Osteoblast (primary cell): ENCODE measurements at regions not wholly inside any gene's neighbourhood (a gene's known extent, or its start where the extent isn't known, plus 50 kb on each side); places are given as distances from the start of the nearest gene placed in this dataset.
"Not testable (repeated sequence)": the region's sequence is repeated elsewhere in the genome, so short reads cannot be mapped to it uniquely, and the experiment has no call there.

Source experiments
- DNase-seq: peaks from one replicate; pipeline ENCODE4 v3.0.0; 2011; ENCODE audit warnings: low spot score, mixed read lengths; ENCODE audit not compliant: insufficient read length; ENCODE audit errors: missing footprints
- H2AFZ ChIP-seq: 2 replicates; pipeline ENCODE4 v1.6.0; 2011; ENCODE audit warnings: mild to moderate bottlenecking, low read length
- H3K27ac ChIP-seq: 2 replicates; pipeline ENCODE4 v1.5.1; 2011; ENCODE audit warnings: mild to moderate bottlenecking, low read depth, low read length, moderate library complexity
- H3K27me3 ChIP-seq: 2 replicates; pipeline ENCODE4 v1.6.0; 2012; ENCODE audit warnings: mild to moderate bottlenecking, control low read depth, inconsistent platforms, low read length, moderate library complexity; ENCODE audit not compliant: insufficient read depth
- H3K36me3 ChIP-seq: 2 replicates; pipeline ENCODE4 v1.5.1; 2011; ENCODE audit warnings: mild to moderate bottlenecking, low read length, control low read depth, moderate library complexity; ENCODE audit not compliant: insufficient read depth
- H3K4me1 ChIP-seq: 2 replicates; pipeline ENCODE4 v1.5.1; 2011; ENCODE audit warnings: mild to moderate bottlenecking, low read length, control low read depth, moderate library complexity; ENCODE audit not compliant: insufficient read depth
- H3K4me2 ChIP-seq: 2 replicates; pipeline ENCODE4 v1.6.0; 2011; ENCODE audit warnings: mild to moderate bottlenecking, low read length; ENCODE audit not compliant: insufficient read depth
- H3K4me3 ChIP-seq: fragments of 200-600 bp; sonication (generic); 3 replicates; pipeline ENCODE4 v1.5.1; 2012; ENCODE audit warnings: mild to moderate bottlenecking, low read length, inconsistent platforms; ENCODE audit not compliant: insufficient read depth
- H3K79me2 ChIP-seq: 2 replicates; pipeline ENCODE4 v1.6.0; 2012; ENCODE audit warnings: mild to moderate bottlenecking, low read length, control low read depth, inconsistent platforms; ENCODE audit not compliant: insufficient read depth
- H3K9me3 ChIP-seq: 2 replicates; pipeline ENCODE4 v1.5.1; 2011; ENCODE audit warnings: low read depth, low read length, control low read depth
- H4K20me1 ChIP-seq: 2 replicates; pipeline ENCODE4 v1.6.0; 2012; ENCODE audit warnings: mild to moderate bottlenecking, low read length, control low read depth; ENCODE audit not compliant: insufficient read depth
- TF ChIP-seq, protein P1 (sequence below): IDR thresholded peaks from 2 replicates; pipeline ENCODE4 v1.5.1; 2011; ENCODE audit warnings: mild to moderate bottlenecking, low read depth, low read length, moderate library complexity; ENCODE audit errors: extremely low read depth

DNA sequence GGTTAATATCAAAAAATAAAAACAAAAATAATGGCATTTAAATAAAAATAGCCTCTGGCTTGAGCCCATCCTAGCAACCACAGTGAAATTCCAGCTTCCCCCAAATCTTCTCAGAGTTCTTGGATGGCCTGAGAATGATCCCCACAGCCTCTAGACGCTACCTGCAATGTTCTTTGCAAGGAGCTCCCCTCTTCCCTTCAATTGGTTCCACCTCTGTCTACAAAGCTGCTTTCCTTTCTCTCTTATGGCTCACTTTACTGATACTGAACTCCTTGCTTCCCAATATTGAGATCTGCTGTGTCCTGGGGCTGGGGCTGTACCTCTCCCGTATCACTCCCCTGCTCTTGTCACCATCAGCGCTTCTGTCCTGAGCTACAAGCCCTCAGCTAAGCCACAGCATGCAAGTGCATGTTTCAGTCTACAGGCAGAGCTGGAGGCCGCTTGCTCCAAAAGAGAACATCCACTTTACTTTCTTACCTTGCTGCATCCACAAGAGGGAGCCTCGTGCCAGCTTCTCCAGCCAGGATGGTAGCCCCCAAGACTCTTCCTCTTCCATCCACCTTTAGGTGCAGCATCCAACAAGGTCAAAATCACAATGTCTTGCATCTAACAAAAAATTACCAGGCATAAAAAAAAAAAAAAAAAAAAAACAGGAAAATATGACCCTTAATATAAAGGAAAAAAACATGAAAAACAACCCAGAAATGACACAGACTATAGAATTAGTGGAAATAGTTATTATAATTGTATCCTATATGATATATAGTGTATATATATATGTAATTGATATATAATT is 57.4 kb upstream of the PRSS3 start:
- Histone ChIP-seq H3K27ac (no peak overlapping the region), H3K9me3 (no peaks in the 10 kb centered on the region), H2AFZ (peak overlapping the region; percentile 60), H3K79me2 (no peaks in the 10 kb centered on the region), H3K4me2 (peak overlapping the region; percentile 25), H4K20me1 (no peaks in the 10 kb centered on the region), H3K4me1 (no peaks in the 10 kb centered on the region), H3K36me3 (no peaks in the 10 kb centered on the region), H3K4me3 (peak overlapping the region; percentile 5), H3K27me3 (no peaks in the 10 kb centered on the region)
- TF ChIP-seq, protein P1, sequence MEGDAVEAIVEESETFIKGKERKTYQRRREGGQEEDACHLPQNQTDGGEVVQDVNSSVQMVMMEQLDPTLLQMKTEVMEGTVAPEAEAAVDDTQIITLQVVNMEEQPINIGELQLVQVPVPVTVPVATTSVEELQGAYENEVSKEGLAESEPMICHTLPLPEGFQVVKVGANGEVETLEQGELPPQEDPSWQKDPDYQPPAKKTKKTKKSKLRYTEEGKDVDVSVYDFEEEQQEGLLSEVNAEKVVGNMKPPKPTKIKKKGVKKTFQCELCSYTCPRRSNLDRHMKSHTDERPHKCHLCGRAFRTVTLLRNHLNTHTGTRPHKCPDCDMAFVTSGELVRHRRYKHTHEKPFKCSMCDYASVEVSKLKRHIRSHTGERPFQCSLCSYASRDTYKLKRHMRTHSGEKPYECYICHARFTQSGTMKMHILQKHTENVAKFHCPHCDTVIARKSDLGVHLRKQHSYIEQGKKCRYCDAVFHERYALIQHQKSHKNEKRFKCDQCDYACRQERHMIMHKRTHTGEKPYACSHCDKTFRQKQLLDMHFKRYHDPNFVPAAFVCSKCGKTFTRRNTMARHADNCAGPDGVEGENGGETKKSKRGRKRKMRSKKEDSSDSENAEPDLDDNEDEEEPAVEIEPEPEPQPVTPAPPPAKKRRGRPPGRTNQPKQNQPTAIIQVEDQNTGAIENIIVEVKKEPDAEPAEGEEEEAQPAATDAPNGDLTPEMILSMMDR, result peak; percentile 79
- DNase-seq, result peak; percentile 56

DNA sequence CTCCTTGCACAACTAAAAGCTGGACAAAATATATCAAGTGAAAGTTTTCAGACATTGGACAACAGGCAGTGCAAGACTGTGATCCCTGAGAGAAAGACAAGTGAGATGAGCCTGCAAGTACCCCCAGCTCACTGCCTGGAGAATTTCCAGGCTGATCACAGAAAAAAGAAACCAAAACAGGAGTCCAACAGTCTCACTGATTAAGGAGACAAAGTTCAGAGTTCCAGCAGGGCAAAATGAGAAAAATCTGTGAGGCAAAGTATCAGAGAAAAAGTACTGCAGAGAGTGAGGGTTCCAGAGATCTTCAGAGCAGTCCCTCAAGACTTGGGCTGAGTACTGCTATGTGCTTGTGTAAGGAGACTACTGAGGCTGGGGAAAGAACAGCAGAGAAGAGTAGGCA is 56.0 kb upstream of the PRSS3 start:
- no peaks in the 10 kb centered on the region for H3K27me3 ChIP-seq
- peak overlapping the region; percentile 47 for H2AFZ ChIP-seq
- H3K36me3 ChIP-seq, result no peaks in the 10 kb centered on the region
- H3K27ac ChIP-seq, result no peak overlapping the region
- H3K4me1 ChIP-seq, result no peaks in the 10 kb centered on the region
- no peak overlapping the region for H3K4me2 ChIP-seq
- no peaks in the 10 kb centered on the region for H3K79me2 ChIP-seq
- H4K20me1 ChIP-seq, result no peaks in the 10 kb centered on the region
- no peaks in the 10 kb centered on the region for H3K9me3 ChIP-seq
- H3K4me3 ChIP-seq, result no peak overlapping the region
- DNase-seq, result no peak
- TF ChIP-seq, protein P1, result no peak

DNA sequence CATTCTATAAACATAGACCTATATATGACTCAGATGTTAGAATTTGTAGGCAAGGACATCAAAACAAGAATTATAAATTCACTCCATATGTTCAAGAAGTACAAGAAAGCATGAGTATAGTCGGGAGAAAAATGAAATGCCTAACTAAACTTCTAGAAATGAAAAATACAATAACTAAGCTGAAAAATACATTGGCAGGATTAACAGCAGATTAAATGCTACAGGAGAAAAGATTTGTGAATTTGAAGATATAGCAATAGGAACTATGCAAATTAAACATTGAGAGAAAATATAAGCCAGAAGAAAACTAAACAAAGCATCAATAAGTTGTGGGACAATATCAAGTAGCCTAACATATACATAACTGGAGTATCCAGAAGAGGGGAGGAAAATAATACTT is 55.3 kb upstream of the PRSS3 start:
- DNase-seq, result no peak
- Histone ChIP-seq H4K20me1 (no peaks in the 10 kb centered on the region), H3K4me1 (no peaks in the 10 kb centered on the region), H3K9me3 (no peaks in the 10 kb centered on the region), H3K4me3 (no peak overlapping the region), H2AFZ (no peak overlapping the region), H3K36me3 (no peaks in the 10 kb centered on the region), H3K79me2 (no peaks in the 10 kb centered on the region), H3K27me3 (no peaks in the 10 kb centered on the region), H3K4me2 (no peak overlapping the region), H3K27ac (no peak overlapping the region)
- TF ChIP-seq, protein P1, result no peak

DNA sequence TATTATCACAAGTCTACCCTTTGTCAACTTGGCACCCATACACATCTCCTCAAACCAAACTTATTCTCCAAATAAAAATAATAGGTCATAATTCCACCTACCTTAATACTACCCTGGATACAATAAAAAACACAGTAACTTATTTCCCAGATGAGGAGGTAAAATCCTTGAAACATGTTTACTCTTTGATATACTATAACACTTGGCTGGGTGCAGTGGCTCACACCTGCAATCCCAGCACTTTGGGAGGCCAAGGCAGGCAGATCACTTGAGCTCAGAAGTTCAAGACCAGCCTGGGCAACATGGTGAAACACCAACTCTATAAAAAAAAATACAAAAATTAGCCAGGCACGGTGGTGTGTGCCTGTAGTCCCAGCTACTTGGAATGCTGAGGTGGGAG is 54.4 kb upstream of the PRSS3 start:
- H3K4me2 ChIP-seq, H3K79me2 ChIP-seq, H2AFZ ChIP-seq, H4K20me1 ChIP-seq, H3K4me1 ChIP-seq, H3K27ac ChIP-seq, H3K4me3 ChIP-seq, H3K27me3 ChIP-seq, H3K9me3 ChIP-seq, DNase-seq, H3K36me3 ChIP-seq: not testable (repeated sequence)
